NCI-H187 (cell line): ENCODE measurements at regions not wholly inside any gene's neighbourhood (a gene's known extent, or its start where the extent isn't known, plus 50 kb on each side); places are given as distances from the start of the nearest gene placed in this dataset.
"Not testable (repeated sequence)": the region's sequence is repeated elsewhere in the genome, so short reads cannot be mapped to it uniquely, and the experiment has no call there.

ENCODE experiments used
- DNase-seq, 2 experiments: peaks; one replicate each; lab custom pipeline; 2025; lab: John Stamatoyannopoulos, UW

DNA sequence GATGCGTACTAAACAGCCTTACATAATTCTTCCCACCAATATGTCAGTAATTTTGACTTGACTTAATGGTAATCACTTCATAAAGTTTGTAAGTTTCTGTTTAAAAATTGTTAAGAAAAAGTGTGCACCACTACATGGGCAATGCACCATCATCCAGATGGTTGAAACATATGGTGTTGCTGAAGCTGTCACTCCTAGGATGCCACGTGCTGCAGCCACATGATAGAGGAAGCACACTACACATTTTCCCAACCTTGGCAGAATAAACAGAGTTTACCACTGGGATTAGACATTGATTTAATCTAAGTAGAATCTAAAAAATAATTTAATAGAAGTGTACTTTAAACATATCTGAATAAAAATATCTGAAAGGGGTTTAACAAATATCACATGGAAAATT, 1209.9 kb downstream of the NSUN3 start:
- DNase-seq = no peak

GRCh38 chr3:95277613-95278012, 1214.8 kb downstream of the NSUN3 start:
- no peak for DNase-seq

DNA sequence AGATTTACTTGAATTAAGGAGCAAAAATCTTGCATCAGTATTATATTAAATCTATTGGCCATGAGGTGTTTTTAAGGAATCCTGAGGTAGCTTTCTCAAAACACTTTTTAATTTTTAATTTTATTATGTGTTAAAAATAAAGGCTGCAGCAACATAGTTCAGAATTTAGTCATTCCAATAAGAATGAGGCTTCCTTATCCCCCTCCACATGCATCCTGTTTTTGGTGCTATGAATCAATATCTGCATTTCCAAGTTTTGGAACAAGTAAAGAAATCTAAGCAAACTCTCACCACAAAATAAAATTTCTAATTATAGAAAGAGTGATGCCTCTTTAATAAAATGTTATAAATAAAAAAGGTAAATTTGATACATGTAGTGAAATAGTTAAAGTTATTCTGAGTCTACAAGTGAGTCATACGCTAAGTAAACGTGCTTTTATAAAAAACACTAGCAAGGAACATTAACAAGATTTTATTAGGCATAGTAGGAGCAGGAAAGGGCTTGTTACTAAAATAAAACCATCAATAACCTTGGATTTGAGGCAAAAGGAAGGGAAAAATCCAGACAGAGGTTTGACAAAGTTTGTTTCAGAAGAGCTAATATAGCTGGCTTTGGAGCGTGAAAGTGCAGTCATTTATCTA, 1218.0 kb downstream of the NSUN3 start:
- DNase-seq = no peak

DNA sequence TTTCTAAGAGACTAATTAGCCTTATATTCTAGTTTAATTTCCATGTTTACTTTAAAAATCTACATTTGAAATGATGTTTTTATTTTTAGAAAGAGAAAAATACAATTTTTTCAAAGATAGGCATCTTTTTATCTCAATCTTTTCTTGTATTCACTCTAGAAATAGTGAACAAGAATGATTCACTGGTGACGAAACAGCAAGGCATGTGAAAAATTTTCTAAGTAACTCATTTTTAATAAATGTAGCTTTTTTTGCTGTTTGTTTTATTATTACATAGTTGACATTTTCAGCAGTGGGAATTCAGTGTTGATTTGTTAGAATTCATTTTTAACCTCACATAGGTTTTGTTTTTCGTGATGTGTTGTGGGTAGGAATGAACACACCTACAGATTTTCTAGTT, 1226.4 kb downstream of the NSUN3 start:
- no peak for DNase-seq

GRCh38 chr3:95297581-95297980, 1234.7 kb downstream of the NSUN3 start:
- DNase-seq = no peak

- DNase-seq = no peak
Observed at GRCh38 chr3:95302044-95302443, 1239.2 kb downstream of the NSUN3 start.

- no peak for DNase-seq
Observed at GRCh38 chr3:95310560-95310959, 1247.7 kb downstream of the NSUN3 start.

- DNase-seq = no peak
Observed at GRCh38 chr3:95311272-95311671, 1248.4 kb downstream of the NSUN3 start.

DNA sequence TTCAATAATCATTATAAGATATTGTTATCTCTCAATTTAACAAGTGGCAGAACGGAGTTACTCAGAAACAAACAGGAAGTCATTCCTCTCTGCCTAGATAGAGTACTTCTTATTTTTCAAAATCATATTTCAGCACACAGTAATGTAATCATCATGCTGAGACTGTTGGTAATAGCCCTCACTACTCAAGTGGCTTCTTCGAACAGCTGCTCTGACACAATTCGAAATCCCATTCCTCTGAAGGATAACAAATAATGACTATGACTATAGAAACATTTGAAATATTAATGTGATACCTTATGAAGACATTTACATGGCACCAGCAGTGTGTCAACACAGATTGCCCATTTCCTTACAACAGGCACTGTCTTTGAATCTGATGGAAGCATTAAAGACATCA, 1249.8 kb downstream of the NSUN3 start:
- DNase-seq = no peak

GRCh38 chr3:95319921-95320494, 1257.1 kb downstream of the NSUN3 start:
- no peak for DNase-seq

- no peak for DNase-seq
Observed at GRCh38 chr3:95327478-95327877, 1264.6 kb downstream of the NSUN3 start.

DNA sequence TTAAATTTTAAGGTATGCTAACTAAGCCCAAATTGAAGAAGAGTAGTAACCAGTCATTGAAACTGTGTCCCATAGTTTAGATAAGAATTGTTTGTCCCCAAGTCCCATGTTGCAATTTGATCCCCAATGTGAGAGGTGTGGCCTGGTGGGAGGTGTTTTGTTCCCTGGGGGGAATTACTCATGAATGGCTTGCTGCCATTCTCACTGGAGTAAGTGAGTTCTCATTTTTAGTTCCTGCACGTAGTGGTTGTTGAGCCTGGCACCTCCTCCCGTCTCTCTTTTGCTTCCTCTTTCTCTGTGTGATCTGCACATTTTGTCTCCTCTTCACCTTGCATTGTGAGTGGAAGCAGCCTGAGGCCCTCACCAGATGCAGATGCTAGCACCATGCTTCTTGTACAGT, 1271.0 kb downstream of the NSUN3 start:
- DNase-seq = no peak

DNA sequence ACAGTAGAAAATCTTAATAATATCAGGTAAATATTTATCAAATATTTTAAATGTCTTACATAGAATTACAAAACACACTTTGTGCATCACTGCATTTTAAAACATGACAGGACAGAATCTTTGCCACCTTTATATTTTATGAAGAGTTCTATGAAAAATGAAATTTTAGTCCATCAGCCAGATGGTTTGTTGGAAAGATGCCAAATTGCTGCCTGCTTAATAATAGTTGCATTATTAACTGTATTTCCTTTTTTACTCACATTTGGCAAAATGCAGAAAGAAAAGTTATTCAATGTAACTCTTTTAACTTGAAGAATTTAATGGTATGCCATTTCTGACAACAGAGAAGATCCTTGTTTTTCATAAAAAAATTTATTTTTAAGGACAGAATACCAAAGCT, 1271.6 kb downstream of the NSUN3 start:
- no peak for DNase-seq

GRCh38 chr3:95335517-95335916, 1272.7 kb downstream of the NSUN3 start:
- no peak for DNase-seq

DNA sequence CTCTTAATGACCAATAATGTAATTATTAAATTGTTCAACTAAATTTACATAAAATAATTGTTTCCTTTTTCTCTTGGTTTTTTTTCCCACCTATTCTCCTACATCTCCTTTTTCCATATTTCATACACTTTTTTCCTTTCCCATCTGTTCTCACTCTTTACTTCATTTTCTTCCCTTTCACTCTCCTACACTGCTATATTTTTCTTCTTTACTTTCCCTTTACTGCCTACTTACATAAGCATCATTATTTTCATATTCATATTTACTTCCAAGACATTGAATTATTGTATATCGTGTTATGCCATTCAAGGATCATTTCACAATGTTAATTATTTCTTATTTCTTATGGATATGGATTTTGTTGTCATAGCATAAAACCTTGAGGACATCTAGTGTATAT, 1275.6 kb downstream of the NSUN3 start:
- DNase-seq = no peak

GRCh38 chr3:95341314-95341713, 1278.5 kb downstream of the NSUN3 start:
- DNase-seq = no peak

DNA sequence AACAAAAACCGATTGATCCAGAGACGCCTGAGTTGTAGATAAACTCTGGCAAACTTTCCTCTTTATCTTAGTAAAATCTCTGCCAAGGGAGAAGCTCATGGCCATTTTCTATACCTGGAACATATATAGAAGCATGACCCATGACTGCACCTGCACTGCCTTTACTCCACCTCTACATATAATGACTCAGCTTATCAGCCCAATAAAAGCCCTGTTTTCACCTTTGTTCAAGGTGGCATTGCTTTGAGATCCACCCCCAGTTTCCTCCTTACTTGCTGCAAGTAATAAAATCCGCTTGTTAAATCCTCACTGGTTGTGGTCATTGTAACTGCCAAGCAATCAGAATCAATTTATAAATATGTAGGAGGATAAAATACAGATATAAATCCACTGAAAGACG, 1280.4 kb downstream of the NSUN3 start:
- DNase-seq = no peak

- DNase-seq = no peak
Observed at GRCh38 chr3:95343767-95344166, 1280.9 kb downstream of the NSUN3 start.

GRCh38 chr3:95347936-95348335, 1285.1 kb downstream of the NSUN3 start:
- not testable (repeated sequence) for DNase-seq

GRCh38 chr3:95348879-95349278, 1286.0 kb downstream of the NSUN3 start:
- no peak for DNase-seq

DNA sequence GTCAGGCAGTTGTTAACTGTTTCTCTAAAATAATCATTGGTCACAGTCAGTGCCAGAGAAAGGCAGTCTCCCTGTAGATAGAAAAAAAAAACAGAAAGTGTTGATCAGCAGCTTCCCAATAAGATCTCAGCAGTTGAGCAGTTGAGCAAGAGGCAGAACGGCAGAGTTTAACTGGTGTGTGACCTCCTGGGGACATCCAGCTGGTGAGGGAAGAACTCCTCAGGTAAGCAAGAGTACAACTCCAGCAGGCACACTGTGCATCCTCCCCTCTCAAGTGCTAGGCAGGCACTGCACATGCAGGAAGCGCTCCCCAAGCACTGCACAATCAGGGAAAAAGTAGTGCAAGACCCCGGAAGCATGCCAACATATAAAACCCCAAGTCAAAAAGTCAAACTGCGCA, 1287.2 kb downstream of the NSUN3 start:
- no peak for DNase-seq

DNA sequence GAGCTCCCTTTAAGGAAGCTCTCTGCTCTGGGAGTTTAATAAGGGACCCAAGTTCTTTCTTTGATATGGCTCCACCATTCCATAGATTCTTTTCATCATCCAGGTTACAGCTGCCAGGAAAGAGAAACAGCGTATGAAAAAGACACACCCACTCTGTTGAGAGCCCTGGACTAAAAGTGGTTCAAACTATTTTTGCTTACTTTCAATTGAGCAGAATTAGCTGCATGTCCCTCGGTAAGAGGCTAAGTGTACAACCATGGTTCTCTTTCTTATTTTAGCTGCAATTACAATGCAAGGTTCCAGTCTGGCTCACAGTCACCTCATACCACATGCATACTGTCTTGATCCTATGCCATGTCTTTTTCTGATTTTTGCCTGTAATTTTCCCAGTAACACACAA, 1288.3 kb downstream of the NSUN3 start:
- no peak for DNase-seq

GRCh38 chr3:95352471-95352870, 1289.6 kb downstream of the NSUN3 start:
- no peak for DNase-seq

GRCh38 chr3:95354489-95354888, 1291.6 kb downstream of the NSUN3 start:
- DNase-seq = no peak
